HT-29 (cell line): ENCODE measurements at regions not wholly inside any gene's neighbourhood (a gene's known extent, or its start where the extent isn't known, plus 50 kb on each side); places are given as distances from the start of the nearest gene placed in this dataset.

Experiments used
- DNase-seq: peaks from one replicate; pipeline ENCODE4 v3.0.0-alpha.2; 2015; ENCODE audit warnings: low spot score

GRCh38 chr10:62653254-62653653 lies 151.3 kb upstream of the ADO start:
- no peak for DNase-seq

- no peak for DNase-seq
These were observed 149.6 kb upstream of the ADO start for GRCh38 chr10:62654966-62655336.

- no peak for DNase-seq
These were observed 149.1 kb upstream of the ADO start for GRCh38 chr10:62655337-62655994.

- no peak for DNase-seq
These were observed 147.2 kb upstream of the ADO start for GRCh38 chr10:62657244-62657835.

- no peak for DNase-seq
These were observed 146.0 kb upstream of the ADO start for GRCh38 chr10:62658516-62658915.

GRCh38 chr10:62661143-62661542 lies 143.4 kb upstream of the ADO start:
- no peak for DNase-seq

GRCh38 chr10:62662486-62662885 lies 142.0 kb upstream of the ADO start:
- DNase-seq, result no peak

- DNase-seq, result no peak
These were observed 138.7 kb upstream of the ADO start for GRCh38 chr10:62665771-62666170.

GRCh38 chr10:62666275-62666674 lies 138.2 kb upstream of the ADO start:
- no peak for DNase-seq

GRCh38 chr10:62669341-62669740 lies 135.2 kb upstream of the ADO start:
- DNase-seq, result no peak

- DNase-seq, result no peak
These were observed 133.4 kb upstream of the ADO start for GRCh38 chr10:62671104-62671503.

GRCh38 chr10:62681211-62681940 lies 123.1 kb upstream of the ADO start:
- no peak for DNase-seq

- DNase-seq, result no peak
These were observed 119.6 kb upstream of the ADO start for GRCh38 chr10:62684911-62685310.

- DNase-seq, result no peak
These were observed 117.2 kb upstream of the ADO start for GRCh38 chr10:62687230-62687748.

- no peak for DNase-seq
These were observed 115.4 kb upstream of the ADO start for GRCh38 chr10:62688971-62689700.

GRCh38 chr10:62689712-62690111 lies 114.8 kb upstream of the ADO start:
- no peak for DNase-seq

GRCh38 chr10:62690703-62691102 lies 113.8 kb upstream of the ADO start:
- DNase-seq, result no peak

GRCh38 chr10:62691336-62691735 lies 113.2 kb upstream of the ADO start:
- DNase-seq, result no peak

GRCh38 chr10:62692085-62692484 lies 112.4 kb upstream of the ADO start:
- DNase-seq, result no peak

- no peak for DNase-seq
These were observed 111.2 kb upstream of the ADO start for GRCh38 chr10:62693306-62693705.

GRCh38 chr10:62694537-62695126 lies 109.9 kb upstream of the ADO start:
- DNase-seq, result no peak

- DNase-seq, result no peak
These were observed 107.7 kb upstream of the ADO start for GRCh38 chr10:62696798-62697197.
